Neural cell (in vitro differentiated cells): ENCODE measurements at regions not wholly inside any gene's neighbourhood (a gene's known extent, or its start where the extent isn't known, plus 50 kb on each side); places are given as distances from the start of the nearest gene placed in this dataset.

ENCODE experiments used
- POLR2AphosphoS5 ChIP-seq: IDR thresholded peaks from 2 replicates; pipeline ENCODE4 v1.6.1; 2012
- TF ChIP-seq, protein P1 (sequence below): fragments of 450-650 bp; IDR thresholded peaks from 2 replicates; pipeline ENCODE4 v1.5.1; 2014; ENCODE audit warnings: antibody characterized with exemption, mild to moderate bottlenecking, moderate library complexity; ENCODE audit not compliant: poor library complexity, severe bottlenecking

DNA sequence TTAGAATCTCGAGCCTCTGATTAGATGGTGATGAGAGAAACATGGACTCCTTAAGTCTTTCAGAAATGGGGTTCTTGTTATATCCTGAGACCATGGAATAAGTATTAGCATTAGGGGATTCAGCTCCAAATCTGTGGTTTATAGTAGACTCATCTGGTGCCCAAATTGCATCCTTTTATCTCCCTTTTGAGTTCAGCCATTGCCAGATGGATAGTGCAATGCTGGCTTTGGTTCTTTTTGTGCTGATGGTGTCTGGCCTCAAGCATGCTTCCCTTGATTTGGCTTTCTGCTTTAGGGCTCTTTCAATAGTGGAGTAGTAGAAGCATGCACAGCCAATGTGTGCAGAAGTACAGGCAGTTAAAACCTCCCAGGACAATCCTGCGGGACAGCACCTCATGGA lies 306.4 kb downstream of the TSN start:
- TF ChIP-seq, protein P1, sequence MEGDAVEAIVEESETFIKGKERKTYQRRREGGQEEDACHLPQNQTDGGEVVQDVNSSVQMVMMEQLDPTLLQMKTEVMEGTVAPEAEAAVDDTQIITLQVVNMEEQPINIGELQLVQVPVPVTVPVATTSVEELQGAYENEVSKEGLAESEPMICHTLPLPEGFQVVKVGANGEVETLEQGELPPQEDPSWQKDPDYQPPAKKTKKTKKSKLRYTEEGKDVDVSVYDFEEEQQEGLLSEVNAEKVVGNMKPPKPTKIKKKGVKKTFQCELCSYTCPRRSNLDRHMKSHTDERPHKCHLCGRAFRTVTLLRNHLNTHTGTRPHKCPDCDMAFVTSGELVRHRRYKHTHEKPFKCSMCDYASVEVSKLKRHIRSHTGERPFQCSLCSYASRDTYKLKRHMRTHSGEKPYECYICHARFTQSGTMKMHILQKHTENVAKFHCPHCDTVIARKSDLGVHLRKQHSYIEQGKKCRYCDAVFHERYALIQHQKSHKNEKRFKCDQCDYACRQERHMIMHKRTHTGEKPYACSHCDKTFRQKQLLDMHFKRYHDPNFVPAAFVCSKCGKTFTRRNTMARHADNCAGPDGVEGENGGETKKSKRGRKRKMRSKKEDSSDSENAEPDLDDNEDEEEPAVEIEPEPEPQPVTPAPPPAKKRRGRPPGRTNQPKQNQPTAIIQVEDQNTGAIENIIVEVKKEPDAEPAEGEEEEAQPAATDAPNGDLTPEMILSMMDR, result no peak
- TF ChIP-seq POLR2AphosphoS5, result no peak
